ENCODE measurements at regions not wholly inside any gene's neighbourhood (a gene's known extent, or its start where the extent isn't known, plus 50 kb on each side); places are given as distances from the start of the nearest gene placed in this dataset.

DNA sequence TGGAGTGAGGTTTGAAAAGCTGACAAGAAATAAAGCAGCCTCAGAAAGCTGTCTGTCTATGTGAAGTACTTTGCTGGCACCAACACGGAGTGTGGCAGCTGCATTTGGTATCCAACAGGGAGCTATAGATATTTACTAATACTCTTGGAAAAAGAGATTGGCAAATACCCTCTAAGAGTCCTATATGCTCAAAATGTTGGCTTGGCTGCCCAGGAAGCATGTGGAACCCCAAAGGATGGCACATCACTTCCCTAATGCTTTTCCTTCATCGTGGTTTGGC, 398.3 kb downstream of the TLE4 start:
- no peak overlapping the region for H3K4me3 ChIP-seq (ENCODE audit: insufficient read depth, low read depth, low read length, poor library complexity, severe bottlenecking)
- no peak overlapping the region for H3K27ac ChIP-seq (ENCODE audit: insufficient read depth, low read length, poor library complexity, severe bottlenecking)
- no peaks in the 10 kb centered on the region for H3K27me3 ChIP-seq (replicated peaks; ENCODE audit: control insufficient read depth, insufficient read depth, low read length, poor library complexity, severe bottlenecking)
- no peaks in the 10 kb centered on the region for H3K4me1 ChIP-seq (ENCODE audit: control insufficient read depth, insufficient read depth, low read length, poor library complexity, severe bottlenecking)
- no peaks in the 10 kb centered on the region for H3K36me3 ChIP-seq (ENCODE audit: control insufficient read depth, insufficient read depth, low read length)
- H3K9me3 ChIP-seq (ENCODE audit: control insufficient read depth, low read length), result no peaks in the 10 kb centered on the region
- DNase-seq, result no peak

DNA sequence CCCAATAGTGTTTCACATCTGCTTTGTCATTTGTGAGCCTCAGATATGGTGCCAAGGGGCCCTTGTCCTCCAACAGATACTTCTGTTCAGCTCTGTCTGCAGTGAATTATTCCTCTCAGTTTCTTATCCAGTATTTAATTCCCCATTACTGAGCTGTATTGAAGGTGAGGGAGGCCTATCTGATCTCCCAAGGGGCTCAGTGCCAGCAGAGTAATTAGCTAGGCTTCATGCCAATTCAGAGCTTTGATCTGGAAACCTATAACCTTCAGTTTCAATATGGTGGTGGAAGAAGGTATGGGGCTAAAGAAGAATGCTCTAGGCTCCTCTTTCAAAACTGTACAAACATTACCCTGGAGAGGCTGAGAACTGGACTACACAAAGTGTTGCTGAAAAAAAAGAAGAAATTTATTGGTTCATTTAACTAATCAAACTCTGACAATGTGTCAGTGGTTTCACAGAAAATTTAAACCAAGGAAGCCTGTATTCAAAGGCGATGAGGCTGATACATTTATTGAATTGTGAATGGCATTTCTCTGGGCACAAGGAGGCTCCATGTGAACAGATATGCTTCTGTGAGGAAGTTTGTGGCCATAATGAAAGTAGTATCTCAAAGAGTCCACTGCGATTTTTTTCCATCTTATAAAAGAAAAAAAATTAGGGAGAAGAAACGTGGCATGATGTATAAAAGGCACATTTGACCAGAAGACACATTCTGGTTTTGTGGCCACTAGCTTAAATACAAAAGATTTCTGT, 397.8 kb downstream of the TLE4 start:
- DNase-seq, result no peak
- H3K4me3 ChIP-seq (ENCODE audit: insufficient read depth, low read depth, low read length, poor library complexity, severe bottlenecking), result no peak overlapping the region
- no peaks in the 10 kb centered on the region for H3K27me3 ChIP-seq (replicated peaks; ENCODE audit: control insufficient read depth, insufficient read depth, low read length, poor library complexity, severe bottlenecking)
- H3K36me3 ChIP-seq (ENCODE audit: control insufficient read depth, insufficient read depth, low read length), result no peaks in the 10 kb centered on the region
- no peaks in the 10 kb centered on the region for H3K4me1 ChIP-seq (ENCODE audit: control insufficient read depth, insufficient read depth, low read length, poor library complexity, severe bottlenecking)
- H3K9me3 ChIP-seq (ENCODE audit: control insufficient read depth, low read length), result no peaks in the 10 kb centered on the region
- no peak overlapping the region for H3K27ac ChIP-seq (ENCODE audit: insufficient read depth, low read length, poor library complexity, severe bottlenecking)

DNA sequence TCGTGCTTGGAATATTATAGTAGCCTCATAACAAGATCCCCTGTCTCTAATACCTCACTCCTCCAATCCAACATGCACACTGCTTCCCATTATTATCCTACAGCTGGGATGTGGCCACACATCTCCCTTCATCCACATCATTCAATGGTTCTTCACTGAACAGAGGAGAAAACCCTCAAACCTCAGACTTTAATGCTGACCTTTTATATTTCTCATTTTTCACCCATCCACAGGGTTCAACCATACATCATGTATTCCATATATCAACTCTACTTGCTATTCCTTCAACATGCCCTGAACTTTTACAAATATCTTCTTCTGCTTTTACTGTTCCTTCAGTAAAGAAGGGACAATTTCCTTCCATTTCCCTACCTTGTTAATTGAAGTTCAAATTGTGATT, 396.8 kb downstream of the TLE4 start:
- Histone ChIP-seq H3K4me1 (ENCODE audit: control insufficient read depth, insufficient read depth, low read length, poor library complexity, severe bottlenecking) (no peaks in the 10 kb centered on the region), H3K27me3 (replicated peaks; ENCODE audit: control insufficient read depth, insufficient read depth, low read length, poor library complexity, severe bottlenecking) (peaks cover 7% of the 10 kb centered on the region), H3K9me3 (ENCODE audit: control insufficient read depth, low read length) (no peaks in the 10 kb centered on the region), H3K4me3 (ENCODE audit: insufficient read depth, low read depth, low read length, poor library complexity, severe bottlenecking) (no peak overlapping the region), H3K27ac (ENCODE audit: insufficient read depth, low read length, poor library complexity, severe bottlenecking) (no peak overlapping the region), H3K36me3 (ENCODE audit: control insufficient read depth, insufficient read depth, low read length) (no peaks in the 10 kb centered on the region)
- no peak for DNase-seq

GRCh38 chr9:79962836-79963235, 391.1 kb downstream of the TLE4 start:
- no peak overlapping the region for H3K27ac ChIP-seq (ENCODE audit: insufficient read depth, low read length, poor library complexity, severe bottlenecking)
- H3K4me1 ChIP-seq (ENCODE audit: control insufficient read depth, insufficient read depth, low read length, poor library complexity, severe bottlenecking), result no peaks in the 10 kb centered on the region
- no peak overlapping the region for H3K4me3 ChIP-seq (ENCODE audit: insufficient read depth, low read depth, low read length, poor library complexity, severe bottlenecking)
- H3K36me3 ChIP-seq (ENCODE audit: control insufficient read depth, insufficient read depth, low read length), result no peaks in the 10 kb centered on the region
- H3K9me3 ChIP-seq (ENCODE audit: control insufficient read depth, low read length), result no peaks in the 10 kb centered on the region
- DNase-seq, result no peak
- peaks cover 7% of the 10 kb centered on the region for H3K27me3 ChIP-seq (replicated peaks; ENCODE audit: control insufficient read depth, insufficient read depth, low read length, poor library complexity, severe bottlenecking)

- no peaks in the 10 kb centered on the region for H3K9me3 ChIP-seq (ENCODE audit: control insufficient read depth, low read length)
- H3K36me3 ChIP-seq (ENCODE audit: control insufficient read depth, insufficient read depth, low read length), result no peaks in the 10 kb centered on the region
- H3K27me3 ChIP-seq (replicated peaks; ENCODE audit: control insufficient read depth, insufficient read depth, low read length, poor library complexity, severe bottlenecking), result peaks cover 7% of the 10 kb centered on the region
- no peak overlapping the region for H3K4me3 ChIP-seq (ENCODE audit: insufficient read depth, low read depth, low read length, poor library complexity, severe bottlenecking)
- no peaks in the 10 kb centered on the region for H3K4me1 ChIP-seq (ENCODE audit: control insufficient read depth, insufficient read depth, low read length, poor library complexity, severe bottlenecking)
- no peak overlapping the region for H3K27ac ChIP-seq (ENCODE audit: insufficient read depth, low read length, poor library complexity, severe bottlenecking)
- no peak for DNase-seq
These were observed 390.4 kb downstream of the TLE4 start for GRCh38 chr9:79962150-79962549.

DNA sequence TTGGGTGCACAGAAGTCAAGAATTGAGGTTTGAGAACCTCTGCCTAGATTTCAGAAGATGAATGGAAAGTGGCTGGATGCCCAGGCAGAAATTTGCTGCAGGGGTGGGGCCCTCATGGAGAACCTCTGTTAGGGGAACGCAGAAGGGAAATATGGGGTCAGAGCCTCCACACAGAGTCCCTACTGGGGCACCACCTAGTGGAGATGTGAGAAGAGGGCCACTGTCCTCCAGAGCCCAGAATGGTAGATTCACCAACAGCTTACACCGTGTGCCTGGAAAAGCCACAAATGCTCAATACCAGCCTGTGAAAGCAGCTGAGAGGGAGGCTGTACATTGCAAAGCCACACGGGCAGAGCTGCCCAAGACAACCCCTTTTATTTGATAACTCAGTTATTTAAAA, 383.5 kb downstream of the TLE4 start:
- DNase-seq, result no peak
- no peak overlapping the region for H3K27ac ChIP-seq (ENCODE audit: insufficient read depth, low read length, poor library complexity, severe bottlenecking)
- H3K4me3 ChIP-seq (ENCODE audit: insufficient read depth, low read depth, low read length, poor library complexity, severe bottlenecking), result no peak overlapping the region
- H3K27me3 ChIP-seq (replicated peaks; ENCODE audit: control insufficient read depth, insufficient read depth, low read length, poor library complexity, severe bottlenecking), result no peaks in the 10 kb centered on the region
- no peaks in the 10 kb centered on the region for H3K9me3 ChIP-seq (ENCODE audit: control insufficient read depth, low read length)
- no peaks in the 10 kb centered on the region for H3K36me3 ChIP-seq (ENCODE audit: control insufficient read depth, insufficient read depth, low read length)
- no peaks in the 10 kb centered on the region for H3K4me1 ChIP-seq (ENCODE audit: control insufficient read depth, insufficient read depth, low read length, poor library complexity, severe bottlenecking)

- no peaks in the 10 kb centered on the region for H3K4me1 ChIP-seq (ENCODE audit: control insufficient read depth, insufficient read depth, low read length, poor library complexity, severe bottlenecking)
- H3K4me3 ChIP-seq (ENCODE audit: insufficient read depth, low read depth, low read length, poor library complexity, severe bottlenecking), result no peak overlapping the region
- no peaks in the 10 kb centered on the region for H3K27me3 ChIP-seq (replicated peaks; ENCODE audit: control insufficient read depth, insufficient read depth, low read length, poor library complexity, severe bottlenecking)
- no peaks in the 10 kb centered on the region for H3K36me3 ChIP-seq (ENCODE audit: control insufficient read depth, insufficient read depth, low read length)
- no peak for DNase-seq
- no peak overlapping the region for H3K27ac ChIP-seq (ENCODE audit: insufficient read depth, low read length, poor library complexity, severe bottlenecking)
- H3K9me3 ChIP-seq (ENCODE audit: control insufficient read depth, low read length), result no peaks in the 10 kb centered on the region
These were observed 382.1 kb downstream of the TLE4 start for GRCh38 chr9:79953908-79954307.

GRCh38 chr9:79952401-79952800, 380.6 kb downstream of the TLE4 start:
- no peak overlapping the region for H3K4me3 ChIP-seq (ENCODE audit: insufficient read depth, low read depth, low read length, poor library complexity, severe bottlenecking)
- no peaks in the 10 kb centered on the region for H3K9me3 ChIP-seq (ENCODE audit: control insufficient read depth, low read length)
- no peak overlapping the region for H3K27ac ChIP-seq (ENCODE audit: insufficient read depth, low read length, poor library complexity, severe bottlenecking)
- H3K4me1 ChIP-seq (ENCODE audit: control insufficient read depth, insufficient read depth, low read length, poor library complexity, severe bottlenecking), result no peaks in the 10 kb centered on the region
- no peaks in the 10 kb centered on the region for H3K36me3 ChIP-seq (ENCODE audit: control insufficient read depth, insufficient read depth, low read length)
- no peak for DNase-seq
- no peaks in the 10 kb centered on the region for H3K27me3 ChIP-seq (replicated peaks; ENCODE audit: control insufficient read depth, insufficient read depth, low read length, poor library complexity, severe bottlenecking)

- H3K4me3 ChIP-seq (ENCODE audit: insufficient read depth, low read depth, low read length, poor library complexity, severe bottlenecking), result no peak overlapping the region
- no peak for DNase-seq
- H3K27me3 ChIP-seq (replicated peaks; ENCODE audit: control insufficient read depth, insufficient read depth, low read length, poor library complexity, severe bottlenecking), result no peaks in the 10 kb centered on the region
- H3K4me1 ChIP-seq (ENCODE audit: control insufficient read depth, insufficient read depth, low read length, poor library complexity, severe bottlenecking), result no peaks in the 10 kb centered on the region
- H3K36me3 ChIP-seq (ENCODE audit: control insufficient read depth, insufficient read depth, low read length), result no peaks in the 10 kb centered on the region
- H3K27ac ChIP-seq (ENCODE audit: insufficient read depth, low read length, poor library complexity, severe bottlenecking), result no peak overlapping the region
- no peaks in the 10 kb centered on the region for H3K9me3 ChIP-seq (ENCODE audit: control insufficient read depth, low read length)
These were observed 374.9 kb downstream of the TLE4 start for GRCh38 chr9:79946712-79947111.

- H3K9me3 ChIP-seq (ENCODE audit: control insufficient read depth, low read length), result no peaks in the 10 kb centered on the region
- H3K4me3 ChIP-seq (ENCODE audit: insufficient read depth, low read depth, low read length, poor library complexity, severe bottlenecking), result no peak overlapping the region
- no peaks in the 10 kb centered on the region for H3K27me3 ChIP-seq (replicated peaks; ENCODE audit: control insufficient read depth, insufficient read depth, low read length, poor library complexity, severe bottlenecking)
- H3K4me1 ChIP-seq (ENCODE audit: control insufficient read depth, insufficient read depth, low read length, poor library complexity, severe bottlenecking), result no peaks in the 10 kb centered on the region
- no peaks in the 10 kb centered on the region for H3K36me3 ChIP-seq (ENCODE audit: control insufficient read depth, insufficient read depth, low read length)
- DNase-seq, result no peak
- no peak overlapping the region for H3K27ac ChIP-seq (ENCODE audit: insufficient read depth, low read length, poor library complexity, severe bottlenecking)
These were observed 373.7 kb downstream of the TLE4 start for GRCh38 chr9:79945495-79945894.
